ENCODE measurements at regions not wholly inside any gene's neighbourhood (a gene's known extent, or its start where the extent isn't known, plus 50 kb on each side); places are given as distances from the start of the nearest gene placed in this dataset.

GRCh38 chr2:128970332-128971116 is 651.9 kb upstream of the HS6ST1 start:
- DNase-seq: no peak

GRCh38 chr2:128973566-128973965 is 654.9 kb upstream of the HS6ST1 start:
- DNase-seq: no peak

GRCh38 chr2:128978212-128978611 is 659.5 kb upstream of the HS6ST1 start:
- no peak for DNase-seq

GRCh38 chr2:128979182-128979581 is 660.5 kb upstream of the HS6ST1 start:
- no peak for DNase-seq

GRCh38 chr2:128980475-128980874 is 661.8 kb upstream of the HS6ST1 start:
- DNase-seq: no peak

- no peak for DNase-seq
These were observed 662.7 kb upstream of the HS6ST1 start for GRCh38 chr2:128981353-128981752.

- DNase-seq: no peak
These were observed 663.3 kb upstream of the HS6ST1 start for GRCh38 chr2:128982001-128982400.

GRCh38 chr2:128982670-128983069 is 664.0 kb upstream of the HS6ST1 start:
- DNase-seq: no peak

GRCh38 chr2:128983094-128983493 is 664.4 kb upstream of the HS6ST1 start:
- DNase-seq: no peak

- DNase-seq: no peak
These were observed 665.4 kb upstream of the HS6ST1 start for GRCh38 chr2:128984081-128984480.

- no peak for DNase-seq
These were observed 666.2 kb upstream of the HS6ST1 start for GRCh38 chr2:128984855-128985254.

GRCh38 chr2:128986026-128986715 is 667.5 kb upstream of the HS6ST1 start:
- no peak for DNase-seq

- DNase-seq: no peak
These were observed 668.2 kb upstream of the HS6ST1 start for GRCh38 chr2:128986867-128987268.

- DNase-seq: no peak
These were observed 669.7 kb upstream of the HS6ST1 start for GRCh38 chr2:128988326-128988725.

- no peak for DNase-seq
These were observed 670.3 kb upstream of the HS6ST1 start for GRCh38 chr2:128988967-128989366.

- DNase-seq: no peak
These were observed 676.4 kb upstream of the HS6ST1 start for GRCh38 chr2:128995086-128995485.

- no peak for DNase-seq
These were observed 677.4 kb upstream of the HS6ST1 start for GRCh38 chr2:128996078-128996477.

GRCh38 chr2:128997166-128997866 is 678.6 kb upstream of the HS6ST1 start:
- no peak for DNase-seq

- no peak for DNase-seq
These were observed 683.3 kb upstream of the HS6ST1 start for GRCh38 chr2:129001926-129002325.

GRCh38 chr2:129002751-129003150 is 684.1 kb upstream of the HS6ST1 start:
- DNase-seq: no peak

- no peak for DNase-seq
These were observed 685.8 kb upstream of the HS6ST1 start for GRCh38 chr2:129004485-129004884.

- DNase-seq: no peak
These were observed 686.3 kb upstream of the HS6ST1 start for GRCh38 chr2:129004940-129005490.

GRCh38 chr2:129006135-129006886 is 687.6 kb upstream of the HS6ST1 start:
- DNase-seq: no peak

Data from activated CD4-positive, CD25-positive, alpha-beta regulatory T cell (primary cell).